ENCODE measurements at regions not wholly inside any gene's neighbourhood (a gene's known extent, or its start where the extent isn't known, plus 50 kb on each side); places are given as distances from the start of the nearest gene placed in this dataset.
"Not testable (repeated sequence)": the region's sequence is repeated elsewhere in the genome, so short reads cannot be mapped to it uniquely, and the experiment has no call there.

- no peak for FAIRE-seq
Measured at GRCh38 chr12:40431169-40431568, 206.4 kb downstream of the LRRK2 start.

- no peak for FAIRE-seq
Measured at GRCh38 chr12:40435251-40435650, 210.5 kb downstream of the LRRK2 start.

- no peak for FAIRE-seq
Measured at GRCh38 chr12:40435951-40436350, 211.2 kb downstream of the LRRK2 start.

DNA sequence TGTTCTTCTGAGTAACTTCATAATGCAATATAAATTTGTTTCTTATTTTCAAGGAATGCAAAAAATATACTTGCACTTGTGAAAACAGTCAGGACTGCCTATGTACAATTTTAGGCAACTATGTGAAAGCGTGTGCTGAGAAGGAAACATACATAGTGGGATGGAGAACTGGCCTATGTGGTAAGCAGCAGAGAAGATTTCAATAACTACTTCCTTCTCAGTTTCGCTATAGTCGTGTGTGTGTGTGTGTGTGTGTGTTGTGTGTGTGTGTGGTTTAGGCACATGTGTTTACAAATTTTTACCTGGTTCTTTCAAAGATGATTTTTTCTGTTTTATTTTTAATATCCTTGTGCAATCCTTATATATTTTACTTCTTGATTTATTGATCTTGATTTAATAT is 211.8 kb downstream of the LRRK2 start:
- no peak for FAIRE-seq

GRCh38 chr12:40439771-40440492 is 215.1 kb downstream of the LRRK2 start:
- FAIRE-seq, result no peak

GRCh38 chr12:40444174-40444573 is 219.4 kb downstream of the LRRK2 start:
- no peak for FAIRE-seq

DNA sequence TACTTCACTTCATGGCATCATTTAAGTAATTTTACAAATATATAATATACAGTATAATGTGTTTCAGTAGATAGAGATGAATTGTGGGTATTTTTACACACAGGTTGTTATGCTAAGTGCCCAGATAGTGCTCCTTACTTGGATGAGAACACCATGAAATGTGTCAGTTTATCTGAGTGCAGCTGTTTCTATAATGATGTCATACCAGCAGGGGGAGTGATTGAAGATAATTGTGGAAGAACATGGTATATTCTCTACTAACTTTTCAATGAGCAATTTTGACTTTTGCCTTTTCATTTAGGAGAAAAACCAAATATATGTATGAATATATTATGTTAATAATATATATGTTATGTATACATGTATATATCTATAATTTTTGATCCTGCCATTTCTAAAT is 221.6 kb downstream of the LRRK2 start:
- no peak for FAIRE-seq

GRCh38 chr12:40448523-40448922 is 223.7 kb downstream of the LRRK2 start:
- FAIRE-seq, result not testable (repeated sequence)

DNA sequence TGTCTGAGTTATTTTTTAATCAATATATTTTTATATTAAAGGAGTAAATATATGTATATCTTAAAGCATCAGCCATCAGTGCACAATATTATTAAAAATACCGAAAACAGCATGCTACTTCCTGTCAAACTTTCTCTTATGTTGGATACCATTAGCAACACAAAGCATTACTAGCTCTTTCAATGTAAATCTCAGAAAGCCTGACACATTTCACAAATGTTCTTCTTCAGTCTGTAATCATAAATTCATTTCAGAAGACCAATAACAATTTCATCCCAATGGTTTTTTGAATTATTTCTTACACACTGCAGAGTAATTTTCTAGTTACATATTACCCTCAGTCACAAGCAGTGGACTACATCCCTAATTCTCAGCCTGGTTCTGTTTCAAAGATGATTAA is 226.9 kb downstream of the LRRK2 start:
- no peak for FAIRE-seq

- no peak for FAIRE-seq
Measured at GRCh38 chr12:40464121-40464520, 228.1 kb upstream of the CNTN1 start.

- no peak for FAIRE-seq
Measured at GRCh38 chr12:40469736-40470135, 222.5 kb upstream of the CNTN1 start.

DNA sequence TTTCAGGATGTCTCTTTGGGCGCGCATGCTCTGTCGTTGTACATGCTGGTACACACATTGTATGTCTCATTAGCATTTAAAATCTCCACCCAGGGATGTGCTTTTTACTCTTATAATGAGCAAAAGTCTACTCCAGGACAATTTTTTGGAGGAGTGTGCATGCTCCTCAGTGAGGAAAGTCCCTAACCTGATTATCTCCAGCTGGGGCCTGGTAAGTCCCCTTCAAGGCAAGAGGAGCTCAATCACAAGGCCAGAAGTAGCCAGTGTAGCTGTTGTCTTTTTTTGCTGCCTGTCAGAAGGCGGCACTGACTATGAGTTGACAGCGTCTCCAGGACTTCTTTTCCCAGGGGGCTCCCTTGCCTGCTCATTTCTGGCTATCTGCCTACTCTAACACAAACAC is 218.3 kb upstream of the CNTN1 start:
- no peak for FAIRE-seq

DNA sequence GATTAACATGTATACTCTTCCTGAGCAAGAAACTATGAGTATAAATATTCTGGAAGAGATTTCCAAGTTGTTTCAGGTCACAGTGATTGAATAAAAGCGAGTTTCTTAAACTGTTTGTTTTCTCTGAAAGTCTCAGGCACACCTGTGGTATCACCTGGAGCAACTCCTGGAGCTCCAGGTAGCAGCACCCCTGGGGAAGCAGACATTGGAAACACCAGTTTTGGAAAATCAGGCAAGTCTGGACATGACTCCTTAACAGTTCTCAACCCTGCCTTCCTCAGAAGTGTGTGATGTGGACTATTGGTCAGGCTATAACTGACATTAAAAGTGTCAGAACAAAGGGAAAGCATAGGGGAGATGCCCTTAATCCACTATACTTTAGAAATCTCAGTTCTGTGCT is 217.6 kb upstream of the CNTN1 start:
- no peak for FAIRE-seq

DNA sequence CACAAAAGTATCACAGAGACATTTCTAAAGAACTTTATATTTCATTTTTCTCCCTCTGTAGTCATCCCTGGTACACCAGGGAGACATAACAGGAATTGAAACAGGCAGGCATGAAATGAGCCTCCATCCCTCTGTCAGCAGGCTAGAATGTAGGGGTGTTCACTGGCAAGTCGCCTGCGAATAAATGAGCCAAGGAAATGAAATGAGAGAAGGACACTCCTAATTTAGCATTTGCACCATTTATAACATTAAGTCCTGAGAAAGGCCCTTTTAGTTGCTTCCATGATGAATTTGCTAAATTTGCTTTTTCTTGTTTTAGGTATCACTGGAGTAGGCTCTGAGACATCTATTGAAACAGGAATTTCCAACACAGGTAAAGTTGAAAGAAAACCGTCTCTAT is 192.4 kb upstream of the CNTN1 start:
- no peak for FAIRE-seq

DNA sequence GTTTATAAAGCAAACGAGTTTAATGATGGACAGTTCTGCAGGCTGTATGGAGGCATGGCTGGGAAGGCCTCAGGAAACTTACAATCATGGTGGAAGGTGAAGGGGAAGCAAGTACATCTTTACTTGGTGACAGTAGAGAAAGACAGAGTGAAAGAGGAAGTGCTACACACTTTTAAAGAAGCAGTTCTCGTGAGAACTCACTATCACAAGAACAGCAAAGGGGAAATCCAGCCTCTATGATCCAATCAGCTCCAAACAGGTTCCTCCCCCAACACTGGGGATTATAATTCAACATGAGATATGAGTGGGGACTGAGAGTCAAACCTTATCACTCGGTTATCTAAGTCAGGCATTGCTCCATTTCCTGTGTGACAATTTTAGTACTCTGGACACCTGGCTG is 189.9 kb upstream of the CNTN1 start:
- no peak for FAIRE-seq

GRCh38 chr12:40505327-40505726 is 186.9 kb upstream of the CNTN1 start:
- FAIRE-seq, result no peak

- no peak for FAIRE-seq
Measured at GRCh38 chr12:40508421-40508820, 183.8 kb upstream of the CNTN1 start.

DNA sequence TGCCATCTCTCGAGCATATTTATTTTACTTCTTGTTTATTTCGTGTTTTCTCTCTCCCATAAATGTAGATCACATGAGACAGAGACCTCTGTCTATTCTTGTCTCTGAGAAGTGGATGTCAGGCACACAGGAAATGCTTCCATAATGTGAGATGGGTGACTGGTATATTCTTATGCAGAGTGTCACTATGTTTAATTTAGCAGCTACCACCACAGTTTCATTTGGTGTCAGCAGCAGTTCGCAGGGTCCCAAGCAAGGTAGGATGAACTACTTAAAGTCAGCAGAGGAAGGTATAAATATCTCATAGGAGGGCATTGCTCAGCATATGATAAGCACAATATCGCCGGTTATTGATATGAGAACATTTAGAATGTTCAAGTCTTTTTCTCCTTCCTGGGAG is 180.9 kb upstream of the CNTN1 start:
- no peak for FAIRE-seq

- FAIRE-seq, result no peak
Measured at GRCh38 chr12:40515041-40515816, 177.0 kb upstream of the CNTN1 start.

DNA sequence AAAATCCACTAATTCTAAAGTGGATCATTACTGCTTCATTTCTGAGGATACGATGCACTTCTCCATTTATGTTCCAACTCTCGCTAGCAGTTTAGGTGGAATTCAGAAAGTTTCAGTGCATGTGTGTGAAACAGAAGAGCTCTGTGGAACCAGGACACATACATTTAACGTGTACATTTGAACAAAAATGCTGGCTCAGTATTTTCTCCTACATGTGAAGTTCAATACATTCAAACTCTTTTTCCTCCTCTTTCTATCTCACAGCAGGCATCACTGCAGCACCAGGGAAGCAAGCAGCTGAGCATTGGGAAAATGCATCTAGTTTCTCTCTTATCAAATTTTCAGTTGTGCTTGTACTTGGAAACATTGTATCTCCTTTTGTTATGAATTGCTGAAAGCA is 169.4 kb upstream of the CNTN1 start:
- no peak for FAIRE-seq

DNA sequence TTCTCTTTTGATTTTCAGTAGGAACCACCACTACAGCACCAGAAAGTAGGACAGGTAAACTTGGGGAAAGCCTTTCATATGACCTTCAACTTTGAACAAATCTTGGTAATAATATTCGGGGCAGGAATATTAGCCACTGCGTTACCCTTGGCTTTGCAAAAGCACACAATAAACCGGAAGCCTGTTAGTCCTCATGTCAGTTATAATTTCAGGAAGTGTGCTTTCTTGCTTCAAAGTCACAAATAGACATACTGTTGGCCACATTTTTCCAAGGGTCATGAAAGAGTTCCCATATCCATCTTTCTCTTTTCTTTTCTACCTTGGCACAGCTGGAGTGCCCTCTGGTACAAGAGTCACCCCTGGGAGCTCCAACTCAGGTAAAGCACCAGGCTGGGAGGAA is 167.2 kb upstream of the CNTN1 start:
- FAIRE-seq, result no peak

DNA sequence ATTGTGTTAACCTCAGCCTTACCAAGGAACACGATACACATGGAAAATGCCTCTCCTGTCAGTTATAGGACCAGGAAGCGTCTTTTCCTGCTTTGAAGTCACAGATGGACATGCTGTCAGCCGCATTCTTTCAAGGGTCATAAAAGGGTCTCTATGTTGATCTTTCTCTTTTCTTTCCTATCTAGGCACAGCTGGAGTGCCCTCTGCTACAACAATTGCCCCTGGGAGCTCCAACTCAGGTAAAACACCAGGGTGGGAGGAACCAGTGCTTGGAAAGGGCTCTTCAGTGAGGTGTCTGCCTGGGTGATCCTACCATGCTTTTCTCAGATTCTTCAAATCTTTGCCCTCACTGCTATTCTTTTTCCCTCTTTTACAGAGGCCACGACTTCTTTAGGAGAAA is 157.4 kb upstream of the CNTN1 start:
- no peak for FAIRE-seq

DNA sequence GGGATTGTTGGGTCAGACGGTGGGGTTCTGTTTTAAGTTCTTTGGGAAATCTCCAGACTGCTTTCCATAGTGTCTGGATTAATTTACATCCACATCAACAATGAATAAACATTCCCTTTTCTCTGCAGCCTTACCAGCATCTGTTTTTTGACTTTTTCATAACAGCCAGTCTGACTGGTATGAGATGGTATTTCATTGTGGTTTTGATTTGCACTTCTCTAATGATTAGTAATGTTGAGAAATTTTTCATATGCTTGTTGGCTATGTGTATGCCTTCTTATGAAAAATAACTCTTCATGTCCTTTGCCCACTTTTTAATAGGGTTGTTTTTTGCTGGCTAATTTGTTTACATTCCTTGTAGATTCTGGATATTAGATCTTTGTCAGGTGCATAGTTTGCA is 140.8 kb upstream of the CNTN1 start:
- FAIRE-seq, result no peak

- FAIRE-seq, result no peak
Measured at GRCh38 chr12:40552868-40553267, 139.4 kb upstream of the CNTN1 start.

GRCh38 chr12:40557980-40558379 is 134.3 kb upstream of the CNTN1 start:
- FAIRE-seq, result no peak
